Fibroblast of upper back skin (primary cell): ENCODE measurements at regions not wholly inside any gene's neighbourhood (a gene's known extent, or its start where the extent isn't known, plus 50 kb on each side); places are given as distances from the start of the nearest gene placed in this dataset.
"Not testable (repeated sequence)": the region's sequence is repeated elsewhere in the genome, so short reads cannot be mapped to it uniquely, and the experiment has no call there.

Experiments used
- DNase-seq: peaks from one replicate; pipeline ENCODE4 v3.0.0-alpha.2; 2013

DNA sequence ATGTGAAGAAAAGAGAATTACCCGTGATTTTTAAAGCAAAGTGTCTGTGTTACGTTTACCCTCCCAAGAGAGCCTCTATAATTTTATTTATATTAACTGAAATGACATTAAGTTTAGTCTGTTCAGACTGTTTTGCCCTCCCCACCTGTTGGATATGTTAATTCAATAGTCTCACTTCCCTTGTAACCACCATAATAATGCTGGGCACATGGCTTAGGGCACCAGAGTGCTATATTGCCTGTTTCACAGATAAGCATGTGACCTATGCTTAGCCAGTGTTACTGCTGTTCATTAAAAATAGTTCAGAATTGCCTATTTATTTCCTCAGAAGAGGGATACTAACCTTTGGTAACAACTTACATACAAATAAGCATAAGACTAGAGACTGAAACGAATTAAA lies 446.2 kb downstream of the FAT4 start:
- DNase-seq: no peak

DNA sequence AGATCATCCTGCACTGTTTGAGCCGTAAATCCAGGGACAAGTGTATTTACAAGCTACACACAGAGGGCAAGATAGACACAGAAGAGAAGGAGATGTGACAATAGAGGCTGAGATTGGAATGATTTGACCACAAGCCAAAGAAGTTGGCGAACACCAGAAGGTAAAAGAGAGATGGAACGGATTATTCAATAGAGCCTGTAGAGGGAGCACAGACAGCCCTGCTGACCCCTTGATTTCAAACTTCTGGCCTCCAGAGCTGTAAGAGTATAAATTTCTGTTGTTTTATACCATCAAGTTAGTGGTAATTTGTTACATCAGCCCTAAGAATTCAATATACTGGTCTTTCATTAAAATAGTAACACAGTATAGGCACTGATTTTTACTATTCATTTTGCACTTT lies 447.8 kb downstream of the FAT4 start:
- peak; percentile 17 for DNase-seq

DNA sequence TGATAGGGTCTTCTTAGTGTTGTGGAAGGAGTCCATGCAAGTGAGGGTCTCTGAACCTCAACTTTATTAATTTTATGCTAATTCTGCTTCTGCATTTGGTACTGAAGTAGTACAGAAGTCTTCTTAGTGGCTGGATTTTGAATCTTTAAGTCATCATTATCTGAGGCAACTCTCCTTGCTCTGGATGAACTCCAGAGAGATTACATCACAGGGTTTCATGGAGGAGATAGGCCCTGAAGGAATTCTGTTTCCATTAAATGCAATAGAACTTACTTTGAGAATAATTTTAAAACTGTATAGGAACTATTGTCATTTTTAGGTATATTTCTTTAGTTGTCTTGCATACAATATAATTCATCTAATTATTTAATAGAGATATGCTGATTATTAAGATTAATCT lies 451.2 kb downstream of the FAT4 start:
- DNase-seq: peak; percentile 41

DNA sequence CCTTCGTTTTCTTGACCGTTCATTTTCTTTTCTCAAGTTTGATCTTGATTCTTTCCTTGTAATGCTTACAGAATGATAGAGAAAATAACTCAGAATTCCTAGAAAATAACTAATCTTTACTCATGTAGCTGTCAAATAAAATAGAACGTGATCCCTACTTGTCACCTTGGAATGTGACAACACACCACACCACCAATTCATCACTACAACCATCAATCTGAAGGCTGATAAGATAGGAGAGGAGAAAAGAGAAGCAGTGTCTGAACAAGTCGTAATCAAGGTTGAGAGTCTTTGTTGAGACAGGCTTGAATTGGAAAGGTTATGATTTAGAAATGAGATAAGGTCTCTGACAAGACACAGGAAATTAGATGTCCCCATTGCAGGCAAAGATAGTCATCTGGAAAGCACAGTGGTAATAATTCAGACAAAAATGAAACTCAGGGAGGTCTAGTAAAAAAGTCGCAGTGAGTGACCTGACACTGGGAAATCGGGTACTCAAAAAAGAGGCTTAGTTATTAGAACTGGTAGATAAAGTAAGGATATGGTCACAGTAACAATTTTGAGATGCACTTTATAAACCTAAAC lies 456.2 kb downstream of the FAT4 start:
- no peak for DNase-seq

DNA sequence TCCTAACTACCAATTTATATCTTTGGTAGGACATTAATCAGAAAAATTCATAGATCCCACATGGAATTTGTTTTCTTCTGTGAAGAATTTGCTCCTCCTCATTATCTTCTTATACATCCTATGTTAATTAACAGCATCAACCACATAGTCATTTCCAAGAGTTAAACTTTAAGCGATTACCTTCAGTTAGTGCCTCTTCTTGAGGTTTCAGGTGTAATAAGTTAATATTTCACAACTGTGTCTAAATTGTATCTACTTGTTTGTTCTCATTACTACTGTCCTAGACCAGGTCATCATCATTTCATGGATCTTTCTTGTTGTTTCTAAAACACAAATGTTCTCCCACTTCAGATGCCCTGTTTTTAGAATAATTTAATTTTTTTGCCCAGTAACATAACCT lies 457.9 kb downstream of the FAT4 start:
- DNase-seq: no peak

DNA sequence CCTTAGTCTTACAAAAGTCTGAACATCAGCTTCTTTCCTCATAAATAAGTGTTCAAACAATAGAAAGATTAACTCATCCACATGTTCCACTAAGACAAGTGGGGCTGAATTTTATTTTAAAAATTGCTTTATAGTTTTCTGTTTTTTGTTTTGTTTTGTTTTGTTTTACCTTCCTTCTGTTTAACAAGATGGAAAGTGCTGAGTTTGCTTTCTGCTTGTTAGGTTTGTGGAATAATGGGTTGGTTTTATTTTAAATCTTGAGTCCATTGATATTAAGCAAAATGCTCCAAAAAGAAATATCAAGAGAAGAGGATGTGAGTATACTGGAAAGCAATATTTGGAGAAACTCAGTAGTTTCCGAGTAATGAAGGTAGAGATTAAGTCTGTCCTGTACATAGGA lies 458.7 kb downstream of the FAT4 start:
- no peak for DNase-seq

DNA sequence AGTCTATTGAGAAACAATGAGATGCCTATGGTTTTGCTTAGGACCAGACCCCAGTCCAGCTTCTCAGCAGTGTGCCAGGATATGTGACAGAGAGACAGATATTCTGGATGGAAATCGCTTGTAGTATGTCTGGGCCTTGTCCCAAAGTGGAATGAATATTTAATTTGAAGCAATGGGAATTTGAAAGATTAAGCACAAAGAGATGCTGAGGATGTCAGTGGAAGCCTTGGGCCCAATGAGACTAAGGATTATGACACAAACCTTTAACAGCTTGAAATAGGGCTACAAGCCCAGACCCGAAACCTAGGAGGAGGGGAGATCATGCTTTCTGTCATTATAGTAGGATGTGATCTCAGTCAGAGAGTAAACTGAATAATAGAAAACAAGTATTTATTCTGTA lies 459.2 kb downstream of the FAT4 start:
- DNase-seq: no peak

DNA sequence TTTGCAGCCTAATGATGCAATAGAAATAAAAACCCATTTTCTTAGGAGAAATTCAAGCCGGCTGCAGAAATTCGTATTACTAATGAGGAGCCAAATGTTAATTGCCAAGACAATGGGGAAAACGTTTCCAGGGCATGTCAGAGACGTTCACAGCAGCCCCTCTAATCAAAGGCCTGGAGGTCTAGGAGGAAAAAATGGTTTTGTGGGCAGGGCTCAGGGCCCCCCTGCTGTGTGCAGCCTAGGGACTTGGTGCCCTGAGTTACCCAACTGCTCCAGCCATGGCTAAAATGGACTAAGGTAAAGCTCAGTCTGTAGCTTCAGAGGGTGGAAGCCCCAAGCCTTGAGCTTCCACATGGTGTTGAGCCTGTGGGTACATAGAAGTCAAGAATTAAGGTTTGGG lies 461.4 kb downstream of the FAT4 start:
- DNase-seq: no peak

DNA sequence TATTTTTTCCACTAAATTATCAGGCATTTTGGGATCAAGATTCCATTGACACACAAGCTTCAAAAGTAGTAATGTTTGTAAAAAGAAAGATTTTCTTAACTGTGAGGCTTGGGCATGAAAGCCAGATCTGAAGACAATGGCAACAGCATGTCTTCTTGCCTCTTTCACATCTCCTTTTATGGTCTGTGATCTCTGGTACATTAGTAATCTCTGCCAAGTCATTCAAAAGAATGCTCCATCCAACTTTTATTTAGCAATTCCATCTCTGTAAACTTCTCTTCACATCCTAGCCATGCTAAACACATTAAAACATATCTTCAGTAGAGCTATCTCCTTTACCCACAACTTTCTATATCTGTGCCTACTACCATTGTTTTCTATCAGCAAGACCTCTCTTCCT lies 465.4 kb downstream of the FAT4 start:
- DNase-seq: peak; percentile 43

DNA sequence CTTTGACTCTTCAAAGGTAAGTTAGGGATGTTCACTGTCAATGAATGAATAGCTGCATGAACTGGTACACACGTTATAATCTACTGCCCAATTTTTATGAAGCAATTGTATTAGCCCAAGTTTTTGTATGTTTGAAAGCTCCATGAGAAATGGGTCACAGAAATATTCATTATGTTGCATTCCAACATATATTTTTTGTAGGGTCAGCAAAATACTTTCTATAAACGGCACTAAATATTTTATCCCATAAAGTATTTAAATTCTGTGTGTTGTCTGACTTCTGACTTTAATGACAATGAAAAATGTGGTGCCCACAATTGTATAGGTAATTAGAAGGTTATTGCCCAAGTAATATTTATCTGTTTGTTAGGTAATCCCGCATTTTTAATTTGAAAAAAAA lies 466.0 kb downstream of the FAT4 start:
- no peak for DNase-seq

DNA sequence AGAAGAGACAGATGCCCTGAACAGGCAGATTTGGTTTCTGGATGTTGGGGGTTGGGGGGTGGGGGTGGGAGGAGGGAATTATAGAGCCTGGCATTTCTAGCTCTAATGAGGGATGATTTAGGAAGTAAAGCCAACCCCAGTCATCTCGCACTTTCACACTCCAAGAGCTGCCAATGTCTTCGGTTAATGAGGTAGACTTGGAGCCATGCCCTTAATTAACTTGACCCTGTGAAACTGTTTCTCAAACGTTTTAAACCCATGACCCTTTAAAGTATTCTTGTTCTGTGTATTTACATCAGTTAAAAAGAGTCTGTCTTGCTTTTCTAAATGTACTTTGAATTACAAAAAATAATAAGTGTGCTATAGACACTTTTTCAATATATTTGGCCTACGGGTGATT lies 466.9 kb downstream of the FAT4 start:
- no peak for DNase-seq

DNA sequence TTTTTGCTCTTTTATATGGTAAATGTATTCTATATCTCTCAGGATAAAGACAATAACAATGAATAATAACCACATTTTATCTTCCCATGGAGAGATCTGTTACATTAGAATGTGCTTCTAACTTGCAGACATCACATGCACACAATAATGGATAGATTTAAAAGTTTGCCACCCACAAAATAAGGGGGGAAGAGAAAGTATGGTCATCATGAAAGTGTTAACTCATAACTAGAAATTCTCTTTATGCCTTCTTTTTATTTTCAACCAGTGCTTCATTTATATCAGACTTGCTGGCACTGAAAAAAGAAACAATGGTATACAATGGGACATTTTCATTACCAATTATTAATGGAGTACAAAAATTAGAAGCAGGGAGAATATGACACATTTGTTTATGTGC lies 470.0 kb downstream of the FAT4 start:
- DNase-seq: no peak

DNA sequence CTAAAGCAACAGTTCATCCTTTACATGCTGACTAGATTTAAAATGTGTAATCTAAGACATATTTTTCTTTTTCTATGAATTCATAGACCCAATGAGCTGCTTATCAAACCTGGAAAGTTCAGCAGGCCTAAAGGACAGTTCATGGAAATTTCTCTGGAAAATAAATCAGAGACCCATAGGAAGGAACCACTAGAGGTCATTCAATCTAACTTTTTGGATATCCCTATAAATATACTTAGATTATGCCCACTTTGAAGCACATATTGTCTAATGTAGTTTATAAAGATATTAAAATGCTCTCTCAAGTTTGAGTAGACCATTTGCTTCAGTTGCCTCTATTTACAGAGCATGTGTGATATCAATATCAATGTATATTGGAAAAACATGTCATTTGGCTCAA lies 473.0 kb downstream of the FAT4 start:
- peak; percentile 13 for DNase-seq

DNA sequence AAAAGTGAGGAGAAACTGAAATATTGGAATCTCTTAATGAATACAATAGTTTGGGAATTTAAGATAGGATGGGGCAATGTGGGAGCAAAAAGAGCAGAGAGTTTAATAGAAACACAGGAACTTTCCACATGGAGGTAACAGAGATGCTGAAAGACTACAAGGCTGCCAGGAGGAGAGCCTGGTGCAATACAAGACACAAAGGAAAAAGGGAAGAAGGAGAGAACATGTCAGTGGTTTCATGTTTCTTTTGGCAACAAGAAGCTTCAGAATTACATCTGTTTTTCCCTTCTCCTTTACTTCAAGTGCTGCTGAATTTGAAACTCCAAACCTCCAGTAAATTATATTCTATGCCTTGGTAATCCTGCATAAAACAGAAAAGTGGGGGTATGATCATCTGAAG lies 474.3 kb downstream of the FAT4 start:
- peak; percentile 18 for DNase-seq

DNA sequence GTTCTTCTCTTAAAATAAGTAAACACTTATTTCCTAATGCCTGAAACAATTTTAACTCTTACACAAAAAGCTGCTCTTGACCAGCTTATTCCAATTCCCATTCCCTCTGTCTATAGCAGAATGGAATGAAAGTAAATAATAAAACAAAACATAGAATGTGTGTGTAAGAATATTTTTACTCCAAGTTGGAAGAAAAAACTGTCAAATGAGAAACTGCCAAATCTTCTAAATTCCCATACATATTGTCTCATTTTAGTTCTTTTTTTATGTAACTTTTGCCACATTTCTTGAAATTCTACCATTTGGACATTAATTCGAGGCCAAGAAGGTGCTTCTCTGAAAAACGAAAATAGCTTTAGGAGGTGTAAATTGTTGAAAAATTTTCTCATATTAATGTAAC lies 477.1 kb downstream of the FAT4 start:
- DNase-seq: no peak

DNA sequence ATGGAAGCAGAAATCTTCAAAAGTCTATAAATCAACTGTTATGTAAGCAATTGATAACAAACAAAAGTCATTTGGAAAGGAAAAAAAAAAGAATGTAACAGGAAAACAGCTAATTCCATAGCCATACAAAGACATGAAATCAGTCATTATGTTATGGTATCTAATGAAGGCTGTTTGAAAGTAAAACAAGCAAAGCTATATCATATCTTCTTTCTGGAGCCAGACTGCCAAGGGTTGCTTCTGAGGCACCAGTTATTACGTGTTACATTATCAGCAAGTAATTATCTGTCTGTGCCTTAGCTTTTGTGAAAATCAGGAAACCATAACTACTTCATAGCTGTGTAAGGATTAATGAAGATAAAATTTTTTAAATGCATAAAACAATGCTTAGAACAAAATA lies 480.2 kb downstream of the FAT4 start:
- DNase-seq: no peak

DNA sequence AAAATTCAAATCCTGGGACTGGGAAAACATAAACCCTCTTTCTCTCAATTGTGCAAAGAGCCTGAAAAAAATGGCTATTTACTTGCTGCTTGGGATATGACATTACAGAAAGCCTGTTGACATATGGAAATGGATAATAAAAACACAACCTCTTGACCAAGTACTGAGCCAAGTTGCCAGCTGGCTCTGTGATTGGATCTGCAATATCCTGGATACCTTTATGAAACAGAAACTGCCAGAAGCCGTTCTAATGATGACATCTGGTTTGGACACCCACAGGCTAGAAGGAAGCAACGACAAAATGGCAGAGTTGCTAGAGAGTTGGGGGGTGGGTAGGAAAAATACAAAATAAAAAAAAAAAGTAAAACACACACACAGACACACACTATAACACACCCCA lies 481.4 kb downstream of the FAT4 start:
- DNase-seq: no peak

DNA sequence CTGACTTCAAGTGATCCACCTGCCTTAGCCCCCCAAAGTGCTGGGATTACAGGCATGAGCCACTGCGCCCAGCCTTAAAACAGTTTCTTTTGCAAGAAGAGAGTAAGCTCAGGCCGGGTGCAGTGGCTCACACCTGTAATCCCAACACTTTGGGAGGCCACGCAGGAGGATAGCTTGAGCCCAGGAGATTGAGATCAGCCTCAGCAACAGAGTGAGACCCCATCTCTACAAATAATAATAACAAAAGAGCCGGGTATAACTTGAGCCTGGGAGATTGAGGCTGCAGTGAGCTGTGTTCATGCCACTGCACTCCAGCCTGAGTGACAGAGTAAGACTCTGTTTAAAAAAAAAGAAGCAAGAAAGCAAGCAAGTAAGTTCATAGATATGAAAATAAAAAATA lies 482.9 kb downstream of the FAT4 start:
- not testable (repeated sequence) for DNase-seq

DNA sequence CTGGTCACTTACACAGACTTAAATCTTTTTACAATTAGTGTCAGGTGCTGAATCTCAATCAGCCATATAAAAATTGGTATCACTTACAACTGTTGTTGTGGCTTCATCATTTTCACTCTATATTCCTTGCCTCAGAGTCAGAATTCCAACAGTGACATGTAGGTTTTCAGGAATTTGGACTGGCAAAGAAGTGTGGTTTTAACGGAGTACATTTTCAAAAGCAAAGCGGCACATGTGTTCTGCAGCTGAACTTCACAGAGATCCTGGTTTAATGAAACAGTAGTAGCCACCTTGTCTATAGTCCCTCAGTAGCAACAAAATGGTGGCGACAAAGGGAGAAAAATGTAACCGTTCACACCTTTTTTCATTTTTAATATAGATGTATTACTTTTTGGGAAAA lies 486.6 kb downstream of the FAT4 start:
- DNase-seq: peak; percentile 75

DNA sequence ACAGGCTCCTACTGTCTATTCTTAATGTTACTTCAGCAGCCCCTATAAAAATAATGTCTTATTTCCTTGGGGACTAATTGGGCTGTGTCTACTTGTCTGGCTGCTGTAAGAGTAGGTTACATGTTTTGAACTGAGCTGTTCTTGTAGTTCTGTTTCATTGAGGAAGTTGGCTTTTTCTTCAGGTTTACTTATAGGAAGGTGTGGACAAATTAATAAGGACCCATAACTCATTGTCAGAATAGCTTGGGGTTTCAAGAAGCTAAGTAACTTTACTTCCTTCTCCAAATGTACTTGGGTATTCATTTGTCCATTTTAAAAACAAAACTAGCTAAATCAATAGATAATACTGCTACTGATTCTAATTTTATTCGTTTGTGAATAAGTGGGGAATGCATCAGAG lies 487.2 kb downstream of the FAT4 start:
- DNase-seq: no peak

DNA sequence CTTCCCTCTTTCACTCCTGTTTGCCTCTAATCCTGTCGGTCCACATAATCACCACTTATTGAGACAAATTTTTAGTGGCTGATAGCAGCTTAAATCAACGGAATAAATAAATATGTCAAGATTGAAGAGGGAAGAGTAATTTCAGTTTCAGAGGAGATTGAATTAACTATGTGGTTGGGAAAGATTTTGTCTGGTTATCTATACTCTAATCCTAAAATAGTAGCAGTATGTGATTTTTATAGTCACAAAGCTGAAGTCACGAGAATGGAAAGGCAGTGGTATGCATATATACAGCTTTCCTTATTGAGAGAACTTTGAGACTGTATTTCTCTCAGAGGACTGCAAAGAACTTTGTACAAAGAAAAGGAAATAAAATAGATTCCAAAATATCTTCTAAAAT lies 493.3 kb downstream of the FAT4 start:
- DNase-seq: no peak

DNA sequence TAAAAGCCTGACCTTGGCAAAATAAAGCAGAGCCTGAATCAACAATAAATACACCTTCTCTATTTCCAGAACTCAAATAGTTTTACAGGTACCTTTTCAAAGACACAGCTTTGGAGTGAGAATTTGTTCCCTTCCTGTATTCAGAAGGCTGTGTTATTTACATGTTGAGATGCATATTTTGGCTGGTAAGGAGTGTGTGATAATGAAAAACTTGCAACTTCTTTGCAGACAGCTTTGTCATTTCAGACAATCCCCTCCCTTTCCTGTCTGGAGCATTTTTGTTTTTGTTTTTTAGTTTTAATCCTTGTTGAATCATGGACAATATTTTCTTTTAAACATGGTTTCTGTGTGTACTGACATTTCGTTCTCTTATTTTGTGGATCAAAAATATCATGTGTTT lies 493.8 kb downstream of the FAT4 start:
- no peak for DNase-seq

DNA sequence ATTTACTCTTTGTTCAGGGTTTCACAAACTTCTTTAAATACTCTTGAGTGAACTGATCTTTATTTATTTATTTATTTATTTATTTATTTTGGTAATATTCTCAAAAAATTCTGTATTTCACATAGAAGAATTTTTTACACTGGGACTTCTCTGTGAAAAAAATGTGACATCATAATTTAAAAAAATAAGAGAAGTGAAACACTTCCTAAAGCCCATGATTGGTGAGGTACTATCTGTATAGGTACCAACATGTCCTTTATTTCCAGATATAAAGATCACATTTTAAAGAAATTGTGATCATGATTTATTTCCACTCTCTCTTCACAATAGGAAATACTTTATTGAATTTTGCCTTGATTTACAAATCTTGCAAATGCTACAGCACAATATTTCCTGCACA lies 497.1 kb downstream of the FAT4 start:
- no peak for DNase-seq

DNA sequence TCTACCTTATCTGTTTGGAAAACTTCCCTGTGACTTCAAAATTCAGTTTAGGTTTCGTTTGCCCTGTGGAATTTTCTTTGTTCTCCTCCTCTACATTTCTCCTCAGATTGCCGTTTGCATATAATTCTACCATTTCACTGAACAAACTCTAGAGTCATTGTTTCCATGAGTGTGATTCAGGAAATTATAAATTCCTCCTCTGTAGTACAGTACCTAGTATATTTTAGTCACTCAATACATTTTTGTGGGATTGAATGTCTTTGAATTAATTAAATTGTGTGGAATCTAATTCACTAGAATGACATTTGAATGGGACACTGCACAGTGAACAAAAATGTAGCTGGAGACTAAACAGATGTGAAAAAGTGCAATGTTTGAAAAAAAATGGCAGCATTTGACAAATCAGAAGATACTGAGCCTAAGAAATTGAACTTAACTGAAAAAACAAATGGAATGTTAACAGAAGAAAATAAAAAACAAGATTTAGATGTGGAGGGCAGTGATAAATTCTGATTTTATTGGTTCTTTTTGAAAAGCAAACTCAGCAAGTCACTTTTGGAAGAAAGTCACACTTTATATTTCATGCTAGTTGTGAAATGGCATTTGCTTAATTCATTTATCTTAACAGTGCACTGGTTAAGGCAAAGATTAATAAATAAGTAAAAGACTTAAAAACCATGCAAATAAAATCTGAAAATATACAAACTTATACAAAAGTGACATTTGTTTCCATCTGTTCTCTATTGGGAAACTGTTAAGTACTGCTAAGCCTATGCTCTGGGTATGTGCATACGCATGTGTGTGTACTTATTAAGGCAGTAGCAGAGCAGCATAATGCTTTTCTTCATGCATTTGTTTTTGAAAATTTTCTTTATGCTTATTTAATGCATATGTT lies 512.3 kb downstream of the FAT4 start:
- peak; percentile 49 for DNase-seq

DNA sequence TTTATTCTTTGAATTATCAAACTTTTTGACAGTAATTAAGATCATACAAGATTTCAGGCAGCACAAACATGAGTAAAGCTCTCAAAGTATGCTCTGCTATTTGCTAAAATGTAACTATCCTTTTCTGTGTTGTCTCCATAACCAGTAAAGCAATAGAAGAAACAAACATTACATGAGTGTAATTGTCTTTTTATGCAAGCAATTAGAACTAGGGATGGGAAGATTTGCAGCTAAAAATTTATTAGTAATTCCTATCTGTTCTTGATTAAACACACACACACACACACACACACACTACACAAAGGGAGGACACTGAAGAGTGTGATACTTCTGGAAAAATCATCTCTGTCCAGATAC lies 512.9 kb downstream of the FAT4 start:
- no peak for DNase-seq
